Stomach (tissue), 4 donors: ENCODE measurements at regions not wholly inside any gene's neighbourhood (a gene's known extent, or its start where the extent isn't known, plus 50 kb on each side); places are given as distances from the start of the nearest gene placed in this dataset.

Source experiments
- CTCF ChIP-seq, 7 experiments: fragments of 450-650 bp in 4 of 7; fragments of 200-600 bp in 3 of 7; sonication (generic) in 3 of 7; IDR thresholded peaks; one replicate each; pipeline ENCODE4 v1.5.1; 2016 to 2019; ENCODE audit warnings: antibody characterized with exemption in 7 of 7, control low read depth in 2 of 7, mild to moderate bottlenecking in 1 of 7
- EP300 ChIP-seq: sonication (generic); formaldehyde crosslinking; IDR thresholded peaks from one replicate; pipeline ENCODE4 v1.6.1; 2017; ENCODE audit warnings: antibody characterized with exemption
- POLR2A ChIP-seq, 4 donors: fragments of 450-650 bp; IDR thresholded peaks; one replicate each; pipeline ENCODE4 v1.6.1; 2016; ENCODE audit warnings: antibody characterized with exemption in 4 of 4, control low read depth in 2 of 4, mild to moderate bottlenecking in 1 of 4, moderate library complexity in 1 of 4
- POLR2AphosphoS5 ChIP-seq, 3 donors: sonication (generic); formaldehyde crosslinking; IDR thresholded peaks; one replicate each; pipeline ENCODE4 v1.6.1; 2016; ENCODE audit warnings: antibody characterized with exemption in 3 of 3

- TF ChIP-seq EP300 (no peak), POLR2A (IDR thresholded peaks at IDR 0.05) (no peak), CTCF (IDR thresholded peaks at IDR 0.05) (no peak), POLR2AphosphoS5 (IDR thresholded peaks at IDR 0.05) (no peak)
Observed at GRCh38 chr5:91794856-91795548, 411.9 kb upstream of the ARRDC3 start.
